ENCODE measurements at regions not wholly inside any gene's neighbourhood (a gene's known extent, or its start where the extent isn't known, plus 50 kb on each side); places are given as distances from the start of the nearest gene placed in this dataset.
"Not testable (repeated sequence)": the region's sequence is repeated elsewhere in the genome, so short reads cannot be mapped to it uniquely, and the experiment has no call there.

DNA sequence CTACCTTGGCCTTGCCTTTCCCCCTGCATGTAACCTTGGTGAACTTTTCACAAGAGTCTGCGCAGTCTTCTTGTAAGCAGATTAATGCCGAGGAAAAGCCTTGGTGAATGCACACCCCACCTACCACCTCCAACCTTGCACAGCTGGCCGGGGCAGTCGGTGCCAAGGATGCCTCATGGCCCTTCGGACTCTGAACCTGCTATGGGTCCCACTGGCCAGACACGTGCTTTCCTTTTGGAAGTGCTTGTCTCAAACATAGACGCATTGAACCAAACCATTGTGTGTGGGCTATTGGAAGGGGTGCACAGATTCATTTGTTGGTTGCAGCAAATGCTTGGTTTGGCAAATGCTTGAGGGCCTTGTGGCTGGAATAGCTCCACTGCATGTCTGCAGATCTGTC is 109.0 kb upstream of the PLGLB2 start:
- not testable (repeated sequence) for TF ChIP-seq POLR2A (IDR thresholded peaks at IDR 0.05; ENCODE audit: low read length); GATA1 (IDR thresholded peaks at IDR 0.05; ENCODE audit: low read depth, low read length)
